ENCODE measurements at regions not wholly inside any gene's neighbourhood (a gene's known extent, or its start where the extent isn't known, plus 50 kb on each side); places are given as distances from the start of the nearest gene placed in this dataset.

- TF ChIP-seq POLR2A (IDR thresholded peaks at IDR 0.05) = no peak
- no peak for TF ChIP-seq CTCF (IDR thresholded peaks at IDR 0.05)
- TF ChIP-seq POLR2AphosphoS5 (IDR thresholded peaks at IDR 0.05; ENCODE audit: insufficient read depth in 1 of 2, low read depth in 1 of 2) = no peak
Measured at GRCh38 chr4:79780129-79780528, 292.9 kb downstream of the ANTXR2 start.
